ENCODE measurements at regions not wholly inside any gene's neighbourhood (a gene's known extent, or its start where the extent isn't known, plus 50 kb on each side); places are given as distances from the start of the nearest gene placed in this dataset.

GRCh38 chr12:131593406-131593805 is 117.5 kb upstream of the SFSWAP start:
- no peak for TF ChIP-seq CTCF (IDR thresholded peaks at IDR 0.05; ENCODE audit: low read depth, low read length, missing control alignments)
- Histone ChIP-seq H3K4me3 (ENCODE audit: low read depth, low read length) (no peak overlapping the region), H3K36me3 (replicated peaks) (no peaks in the 10 kb centered on the region), H3K27ac (no peak overlapping the region), H3K27me3 (replicated peaks) (no peaks in the 10 kb centered on the region)
- in situ Hi-C loops (cut with HindIII; ENCODE audit: low pct_ligation_motif_present, low sequenced_read_pairs): no loop called here
- no peak for DNase-seq

- in situ Hi-C loops (cut with HindIII; ENCODE audit: low pct_ligation_motif_present, low sequenced_read_pairs): no loop called here
- DNase-seq: no peak
- no peaks in the 10 kb centered on the region for H3K27me3 ChIP-seq (replicated peaks)
Measured at GRCh38 chr12:131596115-131596514, 114.8 kb upstream of the SFSWAP start.

GRCh38 chr12:131597333-131597732 is 113.6 kb upstream of the SFSWAP start:
- Histone ChIP-seq H3K27me3 (replicated peaks) (no peaks in the 10 kb centered on the region), H3K4me3 (ENCODE audit: low read depth, low read length) (no peak overlapping the region), H3K27ac (no peak overlapping the region), H3K36me3 (replicated peaks) (no peaks in the 10 kb centered on the region)
- in situ Hi-C loops (cut with HindIII; ENCODE audit: low pct_ligation_motif_present, low sequenced_read_pairs): no loop called here
- TF ChIP-seq CTCF (IDR thresholded peaks at IDR 0.05; ENCODE audit: low read depth, low read length, missing control alignments): no peak
- no peak for DNase-seq

More at GRCh38 chr12:131596115-131596514, 114.8 kb upstream of the SFSWAP start:
- Histone ChIP-seq H3K4me3 (ENCODE audit: low read depth, low read length) (no peak overlapping the region), H3K27ac (no peak overlapping the region), H3K36me3 (replicated peaks) (no peaks in the 10 kb centered on the region)
- no peak for TF ChIP-seq CTCF (IDR thresholded peaks at IDR 0.05; ENCODE audit: low read depth, low read length, missing control alignments)

GRCh38 chr12:131598717-131599116 is 112.2 kb upstream of the SFSWAP start:
- in situ Hi-C loops (cut with HindIII; ENCODE audit: low pct_ligation_motif_present, low sequenced_read_pairs): no loop called here
- H3K27ac ChIP-seq: no peak overlapping the region
- DNase-seq: no peak
- H3K4me3 ChIP-seq (ENCODE audit: low read depth, low read length): no peak overlapping the region
- H3K27me3 ChIP-seq (replicated peaks): no peaks in the 10 kb centered on the region
- no peaks in the 10 kb centered on the region for H3K36me3 ChIP-seq (replicated peaks)
- TF ChIP-seq CTCF (IDR thresholded peaks at IDR 0.05; ENCODE audit: low read depth, low read length, missing control alignments): no peak

- Histone ChIP-seq H3K36me3 (replicated peaks) (no peaks in the 10 kb centered on the region), H3K27me3 (replicated peaks) (no peaks in the 10 kb centered on the region), H3K27ac (no peak overlapping the region), H3K4me3 (ENCODE audit: low read depth, low read length) (no peak overlapping the region)
- no peak for DNase-seq
- in situ Hi-C loops (cut with HindIII; ENCODE audit: low pct_ligation_motif_present, low sequenced_read_pairs): no loop called here
- TF ChIP-seq CTCF (IDR thresholded peaks at IDR 0.05; ENCODE audit: low read depth, low read length, missing control alignments): no peak
Measured at GRCh38 chr12:131599190-131600159, 111.4 kb upstream of the SFSWAP start.

Measured in brain microvascular endothelial cell (primary cell).